Adrenal gland (tissue), 9 donors: ENCODE measurements at regions not wholly inside any gene's neighbourhood (a gene's known extent, or its start where the extent isn't known, plus 50 kb on each side); places are given as distances from the start of the nearest gene placed in this dataset.
A peak's percentile ranks its signal among the peaks of the same experiment; 100 is the strongest.

Experiments used
- DNase-seq, 7 donors: peaks; one replicate each; pipeline ENCODE4 v3.0.0-alpha.2; 2019 to 2020
- H3K27ac ChIP-seq, 5 donors: fragments of 200-600 bp; sonication (generic) in 4 of 5; 1 replicate in 3 of 5; 2 replicates in 2 of 5; pipeline versions ENCODE4 v1.5.1 to v1.8.0; 2016 to 2020; ENCODE audit warnings: mild to moderate bottlenecking in 1 of 5
- H3K27me3 ChIP-seq: fragments of 200-600 bp; 2 replicates; pipeline ENCODE4 v1.8.0; 2021
- H3K36me3 ChIP-seq, 2 donors: fragments of 200-600 bp; replicated peaks in 1 of 2; 1 replicate in 1 of 2; 2 replicates in 1 of 2; pipeline versions ENCODE4 v1.5.1 to v1.8.0; 2018 to 2022
- H3K4me1 ChIP-seq, 2 donors: fragments of 200-600 bp; replicated peaks in 1 of 2; 1 replicate in 1 of 2; 2 replicates in 1 of 2; pipeline versions ENCODE4 v1.5.1 to v1.8.0; 2018 to 2021
- H3K4me3 ChIP-seq, 4 donors: fragments of 200-600 bp; sonication (generic) in 3 of 4; one replicate each; pipeline ENCODE4 v1.5.1; 2016 to 2018
- H3K9me3 ChIP-seq, 3 donors: fragments of 200-600 bp; sonication (generic) in 1 of 3; replicated peaks in 1 of 3; 1 replicate in 2 of 3; 2 replicates in 1 of 3; pipeline versions ENCODE4 v1.5.1 to v1.8.0; 2016 to 2021
- CTCF ChIP-seq, 6 experiments: fragments of 450-650 bp in 4 of 6; fragments of 200-600 bp in 2 of 6; sonication (generic) in 1 of 6; IDR thresholded peaks; 1 replicate in 5 of 6; 2 replicates in 1 of 6; pipeline versions ENCODE4 v1.5.1 to v1.8.0; 2016 to 2021; ENCODE audit warnings: antibody characterized with exemption in 6 of 6, mild to moderate bottlenecking in 2 of 6, moderate library complexity in 1 of 6
- POLR2A ChIP-seq, 2 donors: fragments of 450-650 bp; IDR thresholded peaks; one replicate each; pipeline ENCODE4 v1.6.1; 2017; ENCODE audit warnings: antibody characterized with exemption in 2 of 2, mild to moderate bottlenecking in 2 of 2, moderate library complexity in 1 of 2
- WGBS, 4 donors: extraction: QIAGEN DNeasy Blood & Tissue Kit in 2 of 4; methylation state at CpG; one replicate each; pipeline versions ENCODE4 v1.1.5 to v1.1.7; 2013 to 2017; 5-methylcytosine and 5-hydroxymethylcytosine counted together
- intact Hi-C, 2 donors: fragments of 100-400 bp; cut with DNase I; formaldehyde crosslinking; loops; one replicate each; pipeline versions ENCODE4 v1.14.1 to v1.15.0; 2022 to 2023
- donor health status: healthy with polysubstance abuse.
- donor health status: Bipolar disorder and iron deficiency.
- donor health status: DM: yes; HTN: yes; CAD: no.
- donor health status: DM: no; HTN: no; CAD: no.
- donor health status: DM: no; HTN: no; CAD: no.

DNA sequence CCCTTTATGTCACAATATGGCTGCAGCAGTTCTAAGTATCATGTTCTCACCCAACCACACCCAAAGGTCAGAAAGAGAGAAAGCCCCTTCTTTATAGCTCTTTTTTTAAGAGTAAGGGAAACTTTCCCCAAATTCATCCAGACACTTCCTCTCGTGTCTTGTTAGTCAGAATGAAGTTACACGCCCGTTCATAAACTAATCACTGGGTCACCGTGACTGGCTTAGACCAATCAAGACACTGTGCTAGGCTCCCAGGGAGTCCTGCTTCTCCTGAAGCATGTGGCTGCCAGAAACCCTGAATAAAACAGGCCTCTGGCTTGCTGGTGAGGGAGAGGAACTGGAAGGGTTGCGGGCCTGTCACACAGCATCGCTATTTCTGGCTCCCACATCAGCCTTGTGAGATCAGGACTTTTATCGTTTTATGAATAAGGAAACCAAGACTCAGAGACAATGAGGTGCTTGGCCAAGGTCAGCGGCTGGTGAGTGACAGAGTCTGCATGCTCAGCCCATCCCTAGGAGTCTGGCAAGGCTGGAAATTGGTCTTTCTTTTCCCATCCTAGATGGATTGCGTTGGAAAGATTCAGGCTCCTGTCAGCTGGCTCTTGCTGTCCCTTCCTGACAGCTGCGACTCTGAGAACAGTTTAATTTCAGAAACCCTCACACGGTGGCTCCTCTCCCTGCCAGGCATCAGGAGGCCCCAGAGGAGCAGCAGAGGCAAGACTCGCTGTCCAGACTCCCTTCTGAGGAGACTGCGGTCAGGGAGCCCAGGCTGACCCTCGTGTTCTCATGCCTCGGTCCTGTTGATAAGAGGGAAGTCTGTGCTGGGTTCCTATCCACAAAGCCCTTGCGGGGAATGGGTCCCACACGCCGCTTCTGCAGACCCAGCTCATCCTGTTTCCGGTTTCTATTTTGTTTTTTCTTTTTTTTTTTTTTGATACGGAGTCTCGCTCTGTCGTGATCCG is 104.5 kb upstream of the TAF1B start:
- TF ChIP-seq CTCF (IDR thresholded peaks at IDR 0.05) = no peak
- no peak for TF ChIP-seq POLR2A (IDR thresholded peaks at IDR 0.05)
- peak in 6 of 7 donors; percentile 28 to 67 (median 60) for DNase-seq
- Histone ChIP-seq H3K27ac (peak overlapping the region in 3 of 5 donors; percentile 32 to 70 (median 36)), H3K27me3 (no peaks in the 10 kb centered on the region), H3K9me3 (no peaks in the 10 kb centered on the region), H3K36me3 (no peaks in the 10 kb centered on the region), H3K4me3 (no peak overlapping the region), H3K4me1 (peaks cover 0 to 9% of the 10 kb centered on the region in 2 donors)
- intact Hi-C loops = no loop called here
- WGBS, 4 donors = 39 to 56% (median 46%) methylated on average over 21 to 23 of the region's 23 CpGs

- WGBS, 4 donors = 45 to 78% (median 74%) methylated on average over 14 to 23 of the region's 23 CpGs
- no peaks in the 10 kb centered on the region for H3K36me3 ChIP-seq
- H3K4me1 ChIP-seq = peaks cover 0 to 9% of the 10 kb centered on the region in 2 donors
- H3K4me3 ChIP-seq = peak overlapping the region in 1 of 4 donors; percentile 23
- DNase-seq = peak; percentile 17 to 65 (median 38)
- no peaks in the 10 kb centered on the region for H3K27me3 ChIP-seq
- no peak for TF ChIP-seq CTCF (IDR thresholded peaks at IDR 0.05)
- no peak for TF ChIP-seq POLR2A (IDR thresholded peaks at IDR 0.05)
- intact Hi-C loops = no loop called here
- peak overlapping the region in 3 of 5 donors; percentile 32 to 70 (median 45) for H3K27ac ChIP-seq
- H3K9me3 ChIP-seq = no peaks in the 10 kb centered on the region
These were observed 103.7 kb upstream of the TAF1B start for GRCh38 chr2:9739531-9739964.

DNA sequence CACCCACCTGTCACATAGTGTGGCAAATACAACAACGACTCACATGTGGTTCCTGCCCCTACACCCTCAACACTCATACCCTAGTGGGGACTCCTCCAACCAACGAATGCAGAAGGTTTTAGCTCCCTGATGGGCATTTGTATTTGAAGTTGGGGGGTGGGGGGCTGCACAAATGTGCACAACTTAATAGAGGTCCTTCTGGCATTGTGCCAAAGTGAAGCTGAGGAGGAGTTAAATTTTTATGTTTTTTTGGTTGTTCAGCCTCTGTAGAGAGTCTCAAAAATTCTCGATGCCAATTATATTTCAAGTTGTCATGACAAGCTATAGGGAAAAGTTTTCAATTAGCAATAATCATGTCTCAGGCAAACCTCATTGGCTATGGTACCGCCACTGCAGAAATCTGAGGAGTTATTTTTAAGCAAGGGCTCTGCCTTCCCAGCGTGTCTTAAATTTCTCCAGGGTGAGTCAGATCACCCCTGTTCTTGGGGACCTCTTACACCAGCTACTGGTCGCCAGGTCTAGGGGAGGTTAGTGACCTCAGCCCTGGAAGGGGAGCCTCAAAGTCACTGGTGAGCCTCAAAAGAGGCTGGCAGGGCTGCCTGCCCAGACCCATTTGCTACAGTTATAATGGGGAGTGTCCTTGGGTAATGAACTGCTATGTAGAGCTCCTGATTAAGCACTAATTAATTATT is 102.7 kb upstream of the TAF1B start:
- TF ChIP-seq CTCF (IDR thresholded peaks at IDR 0.05) (no peak), POLR2A (IDR thresholded peaks at IDR 0.05) (no peak)
- no peak for DNase-seq
- H3K27me3 ChIP-seq = no peaks in the 10 kb centered on the region
- no peaks in the 10 kb centered on the region for H3K36me3 ChIP-seq
- no peak overlapping the region for H3K27ac ChIP-seq
- WGBS, 4 donors = 69 to 82% (median 77%) methylated on average over 5 to 6 of the region's 6 CpGs
- H3K4me1 ChIP-seq = peaks cover 0 to 9% of the 10 kb centered on the region in 2 donors
- intact Hi-C loops = no loop called here
- no peak overlapping the region for H3K4me3 ChIP-seq
- no peaks in the 10 kb centered on the region for H3K9me3 ChIP-seq

DNA sequence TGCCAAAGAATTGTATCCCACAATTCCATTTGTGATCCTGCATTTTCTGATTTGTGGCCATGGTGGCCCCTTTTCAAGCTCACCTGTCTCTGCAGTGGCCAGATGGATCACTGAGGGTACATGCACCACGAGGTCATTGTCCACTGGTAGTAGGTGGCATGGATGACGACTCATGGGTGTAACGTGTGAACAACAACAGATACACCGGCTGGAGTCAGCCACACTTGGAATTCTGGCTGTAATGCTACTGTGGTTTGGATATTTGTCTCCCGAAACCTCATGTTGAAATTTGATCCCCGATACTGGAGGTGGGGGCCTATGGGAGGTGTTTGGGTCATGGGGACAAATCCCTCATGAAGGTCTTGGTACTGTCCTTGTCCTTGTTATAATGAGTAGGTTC is 102.2 kb upstream of the TAF1B start:
- peaks cover 0 to 9% of the 10 kb centered on the region in 2 donors for H3K4me1 ChIP-seq
- no peaks in the 10 kb centered on the region for H3K36me3 ChIP-seq
- H3K9me3 ChIP-seq = no peaks in the 10 kb centered on the region
- TF ChIP-seq POLR2A (IDR thresholded peaks at IDR 0.05) (no peak), CTCF (IDR thresholded peaks at IDR 0.05) (no peak)
- H3K27me3 ChIP-seq = no peaks in the 10 kb centered on the region
- intact Hi-C loops = no loop called here
- WGBS, 4 donors = 72 to 97% (median 87%) methylated on average over 5 to 6 of the region's 6 CpGs
- no peak for DNase-seq
- H3K4me3 ChIP-seq = no peak overlapping the region
- no peak overlapping the region for H3K27ac ChIP-seq
